Medulla oblongata (tissue), 1 donor: ENCODE measurements at regions not wholly inside any gene's neighbourhood (a gene's known extent, or its start where the extent isn't known, plus 50 kb on each side); places are given as distances from the start of the nearest gene placed in this dataset.
A peak's percentile ranks its signal among the peaks of the same experiment; 100 is the strongest.

ENCODE experiments used
- DNase-seq: peaks from one replicate; pipeline ENCODE4 v3.0.0-alpha.2; 2015; ENCODE audit errors: extremely low spot score

GRCh38 chr15:68871507-68871906 is 50.8 kb upstream of the ANP32A start:
- no peak for DNase-seq

- no peak for DNase-seq
These were observed 54.1 kb upstream of the ANP32A start for GRCh38 chr15:68874788-68875187.

GRCh38 chr15:68875377-68876116 is 54.8 kb upstream of the SPESP1 start:
- peak; percentile 97 for DNase-seq

GRCh38 chr15:68877626-68878025 is 52.7 kb upstream of the SPESP1 start:
- no peak for DNase-seq

- no peak for DNase-seq
These were observed 49.9 kb upstream of the SPESP1 start for GRCh38 chr15:68880382-68880781.
